OCI-LY1 (cell line): ENCODE measurements at regions not wholly inside any gene's neighbourhood (a gene's known extent, or its start where the extent isn't known, plus 50 kb on each side); places are given as distances from the start of the nearest gene placed in this dataset.

ENCODE experiments used
- CTCF ChIP-seq: fragments of 200-600 bp; sonication (generic), shearing (Covaris generic); IDR thresholded peaks from 2 replicates; pipeline ENCODE4 v1.5.1; 2017; ENCODE audit warnings: mild to moderate bottlenecking, antibody characterized with exemption, low read length, moderate library complexity, mixed read lengths
- EZH2 ChIP-seq: fragments of 200-600 bp; sonication (generic), shearing (Covaris generic); IDR thresholded peaks from 2 replicates; pipeline ENCODE4 v1.8.0; 2017; ENCODE audit warnings: borderline replicate concordance, mixed run types, mild to moderate bottlenecking, antibody characterized with exemption, low read length, moderate library complexity, mixed read lengths

DNA sequence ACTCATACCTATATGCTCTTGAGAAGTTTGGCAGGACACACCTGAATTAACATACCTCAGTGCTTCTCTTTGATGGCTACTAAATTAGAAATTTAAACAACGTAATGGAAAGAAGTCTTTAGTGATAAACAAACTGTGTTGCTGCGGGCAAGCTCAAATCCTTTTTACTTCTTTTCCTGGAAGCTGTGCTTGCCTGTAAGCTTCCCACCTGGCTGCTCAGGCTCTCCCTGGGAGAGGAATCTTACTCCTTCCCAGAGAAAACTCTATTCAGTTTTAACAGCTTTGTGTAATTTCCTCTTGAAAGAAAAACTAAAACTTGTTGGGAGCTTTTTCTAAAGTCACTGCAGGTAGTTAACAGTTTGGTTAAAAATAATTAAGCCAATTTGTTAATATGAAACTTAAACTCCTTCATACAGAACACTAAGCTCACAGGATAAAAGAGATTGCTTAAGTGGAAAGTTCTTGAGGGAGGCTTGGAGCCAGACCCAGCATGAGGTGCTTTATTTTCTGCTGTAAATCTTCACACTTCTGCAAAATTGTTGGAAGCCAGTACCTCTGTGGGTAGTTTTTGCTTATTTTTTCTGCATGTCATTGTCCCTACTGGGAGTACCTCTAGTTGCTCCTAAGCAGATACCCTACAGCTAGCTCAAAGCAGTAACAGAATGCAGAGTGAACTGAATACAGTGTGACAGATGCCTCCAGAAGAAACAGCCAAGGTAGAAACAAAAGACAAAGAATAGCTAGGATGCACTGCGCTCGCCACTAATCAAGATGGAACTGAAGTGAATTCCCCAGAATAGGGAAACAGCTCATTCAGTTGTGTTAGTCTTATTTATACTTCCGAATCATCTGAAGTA lies 1253.0 kb downstream of the PCDH17 start:
- TF ChIP-seq CTCF (no peak), EZH2 (no peak)
